B cell (primary cell): ENCODE measurements at regions not wholly inside any gene's neighbourhood (a gene's known extent, or its start where the extent isn't known, plus 50 kb on each side); places are given as distances from the start of the nearest gene placed in this dataset.

ENCODE experiments used
- ATAC-seq: fragments of 200-7000 bp; cut with Tn5 transposase; one replicate; pipeline ENCODE4 v1.10.0; 2021; ENCODE audit warnings: low read depth, mild to moderate bottlenecking, moderate number of reproducible peaks, moderate library complexity
- CTCF ChIA-PET: fragments of 350-600 bp; sonication (Branson Sonifier 250); formaldehyde crosslinking; loops from one replicate; lab custom pipeline; 2021; ENCODE audit warnings: antibody characterized with exemption, inconsistent platforms; lab: Charles Lee
- POLR2A ChIA-PET: fragments of 350-600 bp; sonication (Branson Sonifier 250); formaldehyde crosslinking; loops from one replicate; lab custom pipeline; 2021; ENCODE audit warnings: antibody characterized with exemption; lab: Charles Lee
- DNase-seq: peaks from one replicate; pipeline ENCODE4 v3.0.0; 2013
- H2AFZ ChIP-seq: 2 replicates; pipeline ENCODE4 v1.6.1; 2012; ENCODE audit warnings: mild to moderate bottlenecking, low read depth, low read length; ENCODE audit not compliant: insufficient read depth, poor library complexity, severe bottlenecking
- H3K27ac ChIP-seq, 2 donors: 1 replicate in 1 of 2; 2 replicates in 1 of 2; pipeline ENCODE4 v1.5.1; 2012 to 2013; ENCODE audit warnings: low read length in 2 of 2, mild to moderate bottlenecking in 2 of 2, moderate library complexity in 1 of 2
- H3K27me3 ChIP-seq, 4 experiments: fragments of 200-600 bp in 1 of 4; sonication (generic) in 1 of 4; replicated peaks in 1 of 4; 1 replicate in 2 of 4; 2 replicates in 2 of 4; pipeline versions ENCODE4 v1.6.1 to v1.7.0; 2013 to 2016; ENCODE audit warnings: low read length in 3 of 4, mild to moderate bottlenecking in 2 of 4, mixed read lengths in 1 of 4, moderate library complexity in 1 of 4; ENCODE audit not compliant: insufficient read depth in 4 of 4, control insufficient read depth in 3 of 4; ENCODE audit errors: control extremely low read depth in 1 of 4
- H3K36me3 ChIP-seq, 2 experiments: replicated peaks in 1 of 2; 1 replicate in 1 of 2; 2 replicates in 1 of 2; pipeline versions ENCODE4 v1.6.1 to v1.7.1; 2013; ENCODE audit warnings: low read length in 1 of 2; ENCODE audit not compliant: insufficient read depth in 2 of 2, control insufficient read depth in 1 of 2; ENCODE audit errors: control extremely low read depth in 1 of 2, extremely low read depth in 1 of 2
- H3K4me1 ChIP-seq, 2 donors: fragments of 200-600 bp in 1 of 2; sonication (generic) in 1 of 2; 1 replicate in 1 of 2; 2 replicates in 1 of 2; pipeline versions ENCODE4 v1.5.1 to v1.6.1; 2013 to 2017; ENCODE audit warnings: low read length in 2 of 2; ENCODE audit not compliant: control insufficient read depth in 2 of 2, insufficient read depth in 2 of 2
- H3K4me2 ChIP-seq: replicated peaks from 2 replicates; pipeline ENCODE3; 2012; ENCODE audit warnings: mild to moderate bottlenecking, low read depth, low read length; ENCODE audit not compliant: poor library complexity, severe bottlenecking
- H3K4me3 ChIP-seq, 5 experiments: fragments of 200-600 bp in 1 of 5; sonication (generic) in 1 of 5; 1 replicate in 3 of 5; 2 replicates in 2 of 5; pipeline versions ENCODE4 v1.5.1 to v1.7.0; 2011 to 2016; ENCODE audit warnings: low read length in 4 of 5, mild to moderate bottlenecking in 4 of 5, low read depth in 2 of 5, control low read depth in 1 of 5, moderate library complexity in 1 of 5; ENCODE audit not compliant: insufficient read depth in 1 of 5; ENCODE audit errors: control extremely low read depth in 1 of 5, extremely low read depth in 1 of 5
- H3K79me2 ChIP-seq: fragments of 200-600 bp; sonication (generic); one replicate; pipeline ENCODE4 v1.6.0; 2016; ENCODE audit warnings: low read length; ENCODE audit not compliant: control insufficient read depth, insufficient read depth
- H3K9ac ChIP-seq: fragments of 200-600 bp; sonication (generic); 2 replicates; pipeline ENCODE4 v1.6.1; 2017; ENCODE audit warnings: mild to moderate bottlenecking, low read length, moderate library complexity
- H3K9me3 ChIP-seq, 3 donors: one replicate each; pipeline versions ENCODE4 v1.6.1 to v1.7.1; 2013; ENCODE audit warnings: low read length in 2 of 3; ENCODE audit not compliant: control insufficient read depth in 2 of 3, insufficient read depth in 1 of 3; ENCODE audit errors: control extremely low read depth in 1 of 3
- H4K20me1 ChIP-seq: 2 replicates; pipeline ENCODE4 v1.6.0; 2012; ENCODE audit warnings: mild to moderate bottlenecking, low read length; ENCODE audit not compliant: insufficient read depth, control insufficient read depth, poor library complexity, severe bottlenecking
- H3K27ac Mint-ChIP-seq: one replicate; pipeline ENCODE4 v1.8.0; 2021; ENCODE audit warnings: mixed read lengths
- H3K27me3 Mint-ChIP-seq: one replicate; pipeline ENCODE4 v1.8.0; 2021; ENCODE audit warnings: mixed read lengths
- H3K4me1 Mint-ChIP-seq: one replicate; pipeline ENCODE4 v1.8.0; 2021; ENCODE audit warnings: mixed read lengths
- H3K4me3 Mint-ChIP-seq: one replicate; pipeline ENCODE4 v1.8.0; 2021; ENCODE audit warnings: mixed read lengths
- H3K9me3 Mint-ChIP-seq: one replicate; pipeline ENCODE4 v1.8.0; 2022; ENCODE audit warnings: mixed read lengths; ENCODE audit not compliant: insufficient read depth
- EZH2 ChIP-seq: IDR thresholded peaks from 2 replicates; pipeline ENCODE4 v1.6.1; 2012; ENCODE audit warnings: borderline replicate concordance, low read depth, mild to moderate bottlenecking, moderate library complexity, low read length; ENCODE audit not compliant: insufficient read depth, poor library complexity, severe bottlenecking
- WGBS: methylation state at CpG from one replicate; pipeline ENCODE4 v1.1.5; 2013; ENCODE audit warnings: missing lambda C conversion rate; ENCODE audit not compliant: insufficient coverage; 5-methylcytosine and 5-hydroxymethylcytosine counted together
- intact Hi-C: fragments of 100-400 bp; cut with micrococcal nuclease; formaldehyde crosslinking; loops from one replicate; pipeline ENCODE4 v1.10.0; 2022
- TF ChIP-seq, protein P1 (sequence below): fragments of 200-600 bp; IDR thresholded peaks from one replicate; pipeline ENCODE4 v1.8.0; 2022; ENCODE audit warnings: antibody characterized with exemption, mild to moderate bottlenecking

DNA sequence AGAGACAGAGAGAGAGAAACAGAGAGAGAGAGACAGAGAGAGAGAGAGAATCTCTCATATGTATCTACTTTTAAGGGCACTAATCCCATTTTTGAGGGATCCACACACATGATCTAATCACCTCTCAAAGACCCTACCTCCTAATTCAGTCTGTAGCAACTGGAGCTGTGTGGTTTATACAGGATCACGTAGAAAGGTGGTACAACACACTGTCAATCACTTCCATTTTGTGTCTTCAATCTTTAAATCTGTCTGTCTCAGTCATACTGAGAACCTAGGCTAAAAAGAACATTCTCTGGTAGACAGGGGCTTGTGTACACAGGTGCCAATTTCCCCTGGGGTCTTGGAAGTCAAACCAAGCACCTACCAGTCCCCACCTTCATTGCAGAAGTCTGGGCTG is 229.9 kb downstream of the TGFB2 start:
- Histone ChIP-seq H2AFZ (no peak overlapping the region), H3K4me1 (no peaks in the 10 kb centered on the region)

DNA sequence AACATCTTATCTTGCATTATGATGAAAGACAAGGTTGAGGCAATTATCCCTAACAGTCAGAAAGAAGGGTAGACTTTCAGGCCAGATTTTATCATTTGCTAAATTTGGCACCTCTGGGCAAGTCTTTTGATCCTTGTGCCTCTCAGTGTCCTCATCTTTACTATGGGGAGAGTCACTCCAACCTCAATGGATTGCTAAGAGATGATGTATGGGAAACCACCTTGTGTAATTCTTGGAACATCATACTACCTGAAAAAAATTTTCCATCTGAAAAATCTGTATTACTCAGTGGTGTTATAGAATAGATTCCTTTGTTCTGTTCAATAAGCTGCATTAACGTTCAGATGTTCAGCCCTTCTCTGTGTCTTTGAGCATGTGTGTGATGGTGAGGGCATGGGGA is 230.7 kb downstream of the TGFB2 start:
- DNase-seq (no peak), ATAC-seq (no peak)
- Histone ChIP-seq H3K36me3 (no peaks in the 10 kb centered on the region), H2AFZ (no peak overlapping the region), H4K20me1 (no peaks in the 10 kb centered on the region), H3K27me3 (no peaks in the 10 kb centered on the region), H3K4me1 (no peaks in the 10 kb centered on the region), H3K4me2 (no peak overlapping the region), H3K79me2 (no peaks in the 10 kb centered on the region), H3K9me3 (no peaks in the 10 kb centered on the region), H3K9ac (no peak overlapping the region), H3K27ac (no peak overlapping the region), H3K4me3 (no peak overlapping the region)
- Mint-ChIP-seq H3K4me3 (no peak overlapping the region), H3K4me1 (no peaks in the 10 kb centered on the region), H3K9me3 (no peaks in the 10 kb centered on the region), H3K27ac (no peak overlapping the region), H3K27me3 (peaks cover 3% of the 10 kb centered on the region)
- intact Hi-C loops: no loop called here
- CTCF ChIA-PET: no interaction called here
- POLR2A ChIA-PET: no interaction called here
- WGBS: no CpG with 5 or more reads among the region's 1 CpG
- TF ChIP-seq, protein P1, sequence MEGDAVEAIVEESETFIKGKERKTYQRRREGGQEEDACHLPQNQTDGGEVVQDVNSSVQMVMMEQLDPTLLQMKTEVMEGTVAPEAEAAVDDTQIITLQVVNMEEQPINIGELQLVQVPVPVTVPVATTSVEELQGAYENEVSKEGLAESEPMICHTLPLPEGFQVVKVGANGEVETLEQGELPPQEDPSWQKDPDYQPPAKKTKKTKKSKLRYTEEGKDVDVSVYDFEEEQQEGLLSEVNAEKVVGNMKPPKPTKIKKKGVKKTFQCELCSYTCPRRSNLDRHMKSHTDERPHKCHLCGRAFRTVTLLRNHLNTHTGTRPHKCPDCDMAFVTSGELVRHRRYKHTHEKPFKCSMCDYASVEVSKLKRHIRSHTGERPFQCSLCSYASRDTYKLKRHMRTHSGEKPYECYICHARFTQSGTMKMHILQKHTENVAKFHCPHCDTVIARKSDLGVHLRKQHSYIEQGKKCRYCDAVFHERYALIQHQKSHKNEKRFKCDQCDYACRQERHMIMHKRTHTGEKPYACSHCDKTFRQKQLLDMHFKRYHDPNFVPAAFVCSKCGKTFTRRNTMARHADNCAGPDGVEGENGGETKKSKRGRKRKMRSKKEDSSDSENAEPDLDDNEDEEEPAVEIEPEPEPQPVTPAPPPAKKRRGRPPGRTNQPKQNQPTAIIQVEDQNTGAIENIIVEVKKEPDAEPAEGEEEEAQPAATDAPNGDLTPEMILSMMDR: no peak
- TF ChIP-seq EZH2: no peak

More for the DNA sequence above, 229.9 kb downstream of the TGFB2 start:
- 50% methylated on average over 1 of the region's 1 CpG for WGBS
- Histone ChIP-seq H4K20me1 (no peaks in the 10 kb centered on the region), H3K4me3 (no peak overlapping the region), H3K9me3 (no peaks in the 10 kb centered on the region), H3K36me3 (no peaks in the 10 kb centered on the region), H3K27me3 (no peaks in the 10 kb centered on the region), H3K27ac (no peak overlapping the region), H3K9ac (no peak overlapping the region), H3K79me2 (no peaks in the 10 kb centered on the region), H3K4me2 (no peak overlapping the region)
- H3K9me3 Mint-ChIP-seq: no peaks in the 10 kb centered on the region
- no peak overlapping the region for H3K27ac Mint-ChIP-seq
- no peaks in the 10 kb centered on the region for H3K4me1 Mint-ChIP-seq
- no peak overlapping the region for H3K4me3 Mint-ChIP-seq
- ChIA-PET CTCF (no interaction called here), POLR2A (no interaction called here)
- intact Hi-C loops: no loop called here
- ATAC-seq (no peak), DNase-seq (no peak)
- H3K27me3 Mint-ChIP-seq: peaks cover 3% of the 10 kb centered on the region
- TF ChIP-seq EZH2: no peak
